ENCODE measurements at regions not wholly inside any gene's neighbourhood (a gene's known extent, or its start where the extent isn't known, plus 50 kb on each side); places are given as distances from the start of the nearest gene placed in this dataset.

DNA sequence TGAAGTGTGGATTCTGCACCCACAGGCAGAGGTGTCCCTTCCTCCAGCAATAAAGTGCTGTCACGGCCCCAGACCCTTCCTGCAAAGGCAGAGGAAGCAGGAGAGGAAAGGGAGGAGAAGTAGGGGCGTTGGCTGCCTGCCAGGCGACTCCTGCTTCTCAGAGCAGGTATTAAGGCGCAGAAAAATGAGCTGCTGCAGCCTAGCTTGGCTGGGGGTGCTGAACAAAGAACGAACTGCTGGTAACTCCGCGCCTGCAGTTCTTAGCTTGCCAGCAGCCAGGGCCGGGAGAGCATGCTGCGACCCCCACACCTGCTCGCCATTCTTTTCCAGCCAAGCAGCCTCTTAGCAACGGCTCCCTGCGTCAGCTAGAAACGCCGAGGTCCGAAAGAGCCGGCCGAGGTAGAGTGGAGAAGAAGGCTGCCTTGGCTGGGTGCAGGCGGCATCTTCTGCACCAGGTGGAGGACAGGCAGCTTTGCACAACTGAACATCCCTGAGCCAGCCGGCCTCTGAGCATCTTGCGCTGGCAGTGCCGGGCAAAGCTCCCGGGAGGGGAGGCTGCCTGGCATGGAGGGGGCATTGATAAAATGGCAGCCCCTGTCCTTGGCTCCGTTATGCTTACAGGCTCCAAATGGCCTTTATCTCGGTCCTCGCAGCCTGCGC is 296.0 kb downstream of the MEX3B start:
- CTCF ChIA-PET, result interaction anchor here (1.1 kb wide), 1 partner anchor 15 kb away, joined by 3 read pairs; no protein-coding TSS in a partner anchor
- no peak for DNase-seq (ENCODE audit: extremely low spot score)
- TF ChIP-seq, protein P1, sequence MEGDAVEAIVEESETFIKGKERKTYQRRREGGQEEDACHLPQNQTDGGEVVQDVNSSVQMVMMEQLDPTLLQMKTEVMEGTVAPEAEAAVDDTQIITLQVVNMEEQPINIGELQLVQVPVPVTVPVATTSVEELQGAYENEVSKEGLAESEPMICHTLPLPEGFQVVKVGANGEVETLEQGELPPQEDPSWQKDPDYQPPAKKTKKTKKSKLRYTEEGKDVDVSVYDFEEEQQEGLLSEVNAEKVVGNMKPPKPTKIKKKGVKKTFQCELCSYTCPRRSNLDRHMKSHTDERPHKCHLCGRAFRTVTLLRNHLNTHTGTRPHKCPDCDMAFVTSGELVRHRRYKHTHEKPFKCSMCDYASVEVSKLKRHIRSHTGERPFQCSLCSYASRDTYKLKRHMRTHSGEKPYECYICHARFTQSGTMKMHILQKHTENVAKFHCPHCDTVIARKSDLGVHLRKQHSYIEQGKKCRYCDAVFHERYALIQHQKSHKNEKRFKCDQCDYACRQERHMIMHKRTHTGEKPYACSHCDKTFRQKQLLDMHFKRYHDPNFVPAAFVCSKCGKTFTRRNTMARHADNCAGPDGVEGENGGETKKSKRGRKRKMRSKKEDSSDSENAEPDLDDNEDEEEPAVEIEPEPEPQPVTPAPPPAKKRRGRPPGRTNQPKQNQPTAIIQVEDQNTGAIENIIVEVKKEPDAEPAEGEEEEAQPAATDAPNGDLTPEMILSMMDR (IDR thresholded peaks at IDR 0.05; ENCODE audit: control extremely low read depth, extremely low read depth, low read depth, missing control alignments), result no peak
- POLR2A ChIA-PET, result no interaction called here

GRCh38 chr15:81747482-81747881 is 298.3 kb downstream of the MEX3B start:
- ChIA-PET CTCF (no interaction called here), POLR2A (no interaction called here)
- DNase-seq (ENCODE audit: extremely low spot score), result no peak
- TF ChIP-seq, protein P1 (IDR thresholded peaks at IDR 0.05; ENCODE audit: control extremely low read depth, extremely low read depth, low read depth, missing control alignments), result no peak

- no peak for DNase-seq (ENCODE audit: extremely low spot score)
- POLR2A ChIA-PET, result no interaction called here
Observed at GRCh38 chr15:81747026-81747425, 298.8 kb downstream of the MEX3B start.

GRCh38 chr15:81744364-81744763 is 301.5 kb downstream of the MEX3B start:
- ChIA-PET POLR2A (no interaction called here), CTCF (no interaction called here)
- DNase-seq (ENCODE audit: extremely low spot score), result no peak
- TF ChIP-seq, protein P1 (IDR thresholded peaks at IDR 0.05; ENCODE audit: control extremely low read depth, extremely low read depth, low read depth, missing control alignments), result no peak

More at GRCh38 chr15:81747026-81747425, 298.8 kb downstream of the MEX3B start:
- TF ChIP-seq, protein P1 (IDR thresholded peaks at IDR 0.05; ENCODE audit: control extremely low read depth, extremely low read depth, low read depth, missing control alignments), result no peak
- CTCF ChIA-PET, result no interaction called here

GRCh38 chr15:81740416-81740815 is 305.4 kb downstream of the MEX3B start:
- no peak for DNase-seq (ENCODE audit: extremely low spot score)
- TF ChIP-seq, protein P1 (IDR thresholded peaks at IDR 0.05; ENCODE audit: control extremely low read depth, extremely low read depth, low read depth, missing control alignments), result no peak
- ChIA-PET CTCF (no interaction called here), POLR2A (no interaction called here)

- DNase-seq (ENCODE audit: extremely low spot score), result no peak
- POLR2A ChIA-PET, result no interaction called here
- TF ChIP-seq, protein P1 (IDR thresholded peaks at IDR 0.05; ENCODE audit: control extremely low read depth, extremely low read depth, low read depth, missing control alignments), result no peak
- CTCF ChIA-PET, result no interaction called here
Observed at GRCh38 chr15:81729340-81729739, 316.5 kb downstream of the MEX3B start.

Data from GM10248 (cell line).